Testis (tissue), 2 donors: ENCODE measurements at regions not wholly inside any gene's neighbourhood (a gene's known extent, or its start where the extent isn't known, plus 50 kb on each side); places are given as distances from the start of the nearest gene placed in this dataset.

ENCODE experiments used
- DNase-seq: peaks from one replicate; pipeline ENCODE4 v3.0.0-alpha.2; 2019
- H3K27ac ChIP-seq, 2 donors: fragments of 200-600 bp; sonication (generic); one replicate each; pipeline ENCODE4 v1.5.1; 2019
- H3K27me3 ChIP-seq: fragments of 200-600 bp; sonication (generic); one replicate; pipeline ENCODE4 v1.5.1; 2019
- H3K36me3 ChIP-seq: fragments of 200-600 bp; sonication (generic); one replicate; pipeline ENCODE4 v1.5.1; 2017; ENCODE audit warnings: low read depth; ENCODE audit errors: missing control alignments
- H3K4me1 ChIP-seq: fragments of 200-600 bp; sonication (generic); one replicate; pipeline ENCODE4 v1.5.1; 2019
- H3K4me3 ChIP-seq, 2 donors: fragments of 200-600 bp; sonication (generic); one replicate each; pipeline ENCODE4 v1.5.1; 2017 to 2019
- H3K9me3 ChIP-seq: fragments of 200-600 bp; sonication (generic); one replicate; pipeline ENCODE4 v1.5.1; 2017
- CTCF ChIP-seq, 3 experiments: fragments of 450-650 bp in 2 of 3; fragments of 200-600 bp in 1 of 3; sonication (generic) in 1 of 3; IDR thresholded peaks; one replicate each; pipeline ENCODE4 v1.5.1; 2016 to 2019; ENCODE audit warnings: antibody characterized with exemption in 3 of 3, mild to moderate bottlenecking in 2 of 3, moderate library complexity in 1 of 3
- POLR2A ChIP-seq: fragments of 450-650 bp; IDR thresholded peaks from one replicate; pipeline ENCODE4 v1.6.1; 2017; ENCODE audit warnings: antibody characterized with exemption, mild to moderate bottlenecking, moderate library complexity
- WGBS, 2 donors: methylation state at CpG; one replicate each; pipeline ENCODE4 v1.1.5; 2018; 5-methylcytosine and 5-hydroxymethylcytosine counted together
- intact Hi-C: fragments of 100-400 bp; cut with DNase I; formaldehyde crosslinking; loops from one replicate; pipeline ENCODE4 v1.15.1; 2023; ENCODE audit warnings: low total_unique reads

GRCh38 chr4:23234018-23234417 lies 541.3 kb downstream of the GBA3 start:
- H3K9me3 ChIP-seq: no peaks in the 10 kb centered on the region
- no peaks in the 10 kb centered on the region for H3K4me1 ChIP-seq
- no peak for TF ChIP-seq POLR2A
- no peak for TF ChIP-seq CTCF (IDR thresholded peaks at IDR 0.05)
- no peak overlapping the region for H3K4me3 ChIP-seq
- no peak overlapping the region for H3K27ac ChIP-seq
- 58 to 63% methylated on average over 2 of the region's 2 CpGs for WGBS, 2 donors
- H3K36me3 ChIP-seq: no peaks in the 10 kb centered on the region
- no peaks in the 10 kb centered on the region for H3K27me3 ChIP-seq
- intact Hi-C loops: no loop called here
- DNase-seq: no peak

GRCh38 chr4:23233596-23233995 lies 540.9 kb downstream of the GBA3 start:
- Histone ChIP-seq H3K4me3 (no peak overlapping the region), H3K4me1 (no peaks in the 10 kb centered on the region), H3K27me3 (no peaks in the 10 kb centered on the region), H3K36me3 (no peaks in the 10 kb centered on the region), H3K9me3 (no peaks in the 10 kb centered on the region), H3K27ac (no peak overlapping the region)
- no peak for TF ChIP-seq POLR2A
- TF ChIP-seq CTCF (IDR thresholded peaks at IDR 0.05): no peak
- 88 to 91% methylated on average over 1 of the region's 1 CpG for WGBS, 2 donors
- no peak for DNase-seq
- intact Hi-C loops: no loop called here

GRCh38 chr4:23232987-23233386 lies 540.2 kb downstream of the GBA3 start:
- no peak for TF ChIP-seq POLR2A
- no peak for TF ChIP-seq CTCF (IDR thresholded peaks at IDR 0.05)
- no peak for DNase-seq
- H3K27me3 ChIP-seq: no peaks in the 10 kb centered on the region

GRCh38 chr4:23225564-23225963 lies 532.8 kb downstream of the GBA3 start:
- WGBS, 2 donors: 83 to 84% methylated on average over 1 of the region's 1 CpG
- intact Hi-C loops: no loop called here
- Histone ChIP-seq H3K9me3 (no peaks in the 10 kb centered on the region), H3K4me3 (no peak overlapping the region), H3K4me1 (no peaks in the 10 kb centered on the region), H3K27ac (no peak overlapping the region), H3K27me3 (no peaks in the 10 kb centered on the region), H3K36me3 (no peaks in the 10 kb centered on the region)
- no peak for TF ChIP-seq CTCF (IDR thresholded peaks at IDR 0.05)
- no peak for TF ChIP-seq POLR2A
- no peak for DNase-seq

More at GRCh38 chr4:23232987-23233386, 540.2 kb downstream of the GBA3 start:
- 89 to 92% methylated on average over 2 of the region's 2 CpGs for WGBS, 2 donors
- no peaks in the 10 kb centered on the region for H3K36me3 ChIP-seq
- H3K4me3 ChIP-seq: no peak overlapping the region
- no peaks in the 10 kb centered on the region for H3K9me3 ChIP-seq
- intact Hi-C loops: no loop called here
- no peaks in the 10 kb centered on the region for H3K4me1 ChIP-seq
- H3K27ac ChIP-seq: no peak overlapping the region

- Histone ChIP-seq H3K4me1 (no peaks in the 10 kb centered on the region), H3K36me3 (no peaks in the 10 kb centered on the region), H3K4me3 (no peak overlapping the region), H3K27ac (no peak overlapping the region), H3K9me3 (no peaks in the 10 kb centered on the region), H3K27me3 (no peaks in the 10 kb centered on the region)
- intact Hi-C loops: no loop called here
- 37 to 38% methylated on average over 4 of the region's 4 CpGs for WGBS, 2 donors
- TF ChIP-seq CTCF (IDR thresholded peaks at IDR 0.05) (no peak), POLR2A (no peak)
- no peak for DNase-seq
These were observed 532.1 kb downstream of the GBA3 start for GRCh38 chr4:23224684-23225420.
